HL-60 (cell line): ENCODE measurements at regions not wholly inside any gene's neighbourhood (a gene's known extent, or its start where the extent isn't known, plus 50 kb on each side); places are given as distances from the start of the nearest gene placed in this dataset.

Experiments
- DNase-seq, 2 experiments: peaks; one replicate each; pipeline ENCODE4 v3.0.0-alpha.2; 2010 to 2020; ENCODE audit warnings: low read depth in 1 of 2, low spot score in 1 of 2
- H3K27ac ChIP-seq: fragments of 250-450 bp; sonication (Bioruptor Pico); replicated peaks from 2 replicates; pipeline ENCODE4 v1.5.1; 2020; ENCODE audit warnings: mild to moderate bottlenecking, moderate library complexity
- H3K27me3 ChIP-seq: fragments of 250-450 bp; sonication (Bioruptor Pico); 2 replicates; pipeline ENCODE4 v1.5.1; 2021; ENCODE audit warnings: mild to moderate bottlenecking, moderate library complexity; ENCODE audit not compliant: insufficient read depth, poor library complexity, severe bottlenecking
- H3K4me3 ChIP-seq: replicated peaks from 2 replicates; pipeline ENCODE4 v1.5.1; 2011; ENCODE audit warnings: mild to moderate bottlenecking, control low read depth, low read length; ENCODE audit not compliant: insufficient read depth
- CTCF ChIP-seq: IDR thresholded peaks from one replicate; pipeline ENCODE4 v1.5.1; 2011; ENCODE audit warnings: low read length, control low read depth, inconsistent platforms; ENCODE audit not compliant: insufficient read depth
- GABPA ChIP-seq: IDR thresholded peaks from 2 replicates; pipeline ENCODE4 v1.6.1; 2012; ENCODE audit warnings: low read depth
- POLR2AphosphoS5 ChIP-seq: IDR thresholded peaks from 2 replicates; pipeline ENCODE4 v1.6.1; 2012; ENCODE audit warnings: low read depth
- REST ChIP-seq: IDR thresholded peaks from 2 replicates; pipeline ENCODE4 v1.6.1; 2012; ENCODE audit warnings: low read depth; ENCODE audit not compliant: insufficient replicate concordance
- SPI1 ChIP-seq: IDR thresholded peaks from 2 replicates; pipeline ENCODE4 v1.6.1; 2012; ENCODE audit warnings: low read depth, mild to moderate bottlenecking, borderline replicate concordance

- no peak overlapping the region for H3K4me3 ChIP-seq
- H3K27ac ChIP-seq, result no peak overlapping the region
- DNase-seq, result no peak
- H3K27me3 ChIP-seq, result no peaks in the 10 kb centered on the region
- TF ChIP-seq POLR2AphosphoS5 (no peak), REST (no peak), GABPA (no peak), CTCF (no peak), SPI1 (no peak)
These were observed 149.9 kb upstream of the ANKH start for GRCh38 chr5:15021266-15022046.

- Histone ChIP-seq H3K27me3 (no peaks in the 10 kb centered on the region), H3K4me3 (no peak overlapping the region), H3K27ac (no peak overlapping the region)
- no peak for DNase-seq
- TF ChIP-seq SPI1 (no peak), REST (no peak)
These were observed 149.2 kb upstream of the ANKH start for GRCh38 chr5:15020736-15021135.

- no peak for DNase-seq
- TF ChIP-seq CTCF (no peak), POLR2AphosphoS5 (no peak), REST (no peak), SPI1 (no peak), GABPA (no peak)
- Histone ChIP-seq H3K4me3 (no peak overlapping the region), H3K27me3 (no peaks in the 10 kb centered on the region), H3K27ac (no peak overlapping the region)
These were observed 143.2 kb upstream of the ANKH start for GRCh38 chr5:15014809-15015208.
